Naive B cell (primary cell): ENCODE measurements at regions not wholly inside any gene's neighbourhood (a gene's known extent, or its start where the extent isn't known, plus 50 kb on each side); places are given as distances from the start of the nearest gene placed in this dataset.
"Not testable (repeated sequence)": the region's sequence is repeated elsewhere in the genome, so short reads cannot be mapped to it uniquely, and the experiment has no call there.

Source experiments
- ATAC-seq, 2 donors: fragments of 150-1000 bp; cut with Tn5 transposase; 2 replicates each; pipeline ENCODE4 v1.10.0; 2021; ENCODE audit warnings: low read depth in 2 of 2, mild to moderate bottlenecking in 2 of 2, moderate library complexity in 2 of 2
- DNase-seq: peaks from one replicate; pipeline ENCODE4 v3.0.0; 2022
- H3K27ac Mint-ChIP-seq, 6 donors: one replicate each; pipeline ENCODE4 v1.8.0; 2020 to 2022; ENCODE audit warnings: mild to moderate bottlenecking in 6 of 6, mixed read lengths in 6 of 6, moderate library complexity in 5 of 6, inconsistent platforms in 2 of 6
- H3K27me3 Mint-ChIP-seq, 3 donors: one replicate each; pipeline ENCODE4 v1.8.0; 2021 to 2022; ENCODE audit warnings: mixed read lengths in 3 of 3, mild to moderate bottlenecking in 1 of 3
- H3K36me3 Mint-ChIP-seq, 2 donors: one replicate each; pipeline ENCODE4 v1.8.0; 2020 to 2022; ENCODE audit warnings: mixed read lengths in 2 of 2, inconsistent platforms in 1 of 2, mild to moderate bottlenecking in 1 of 2
- H3K4me1 Mint-ChIP-seq, 3 donors: one replicate each; pipeline ENCODE4 v1.8.0; 2020 to 2022; ENCODE audit warnings: mixed read lengths in 3 of 3, inconsistent platforms in 1 of 3, mild to moderate bottlenecking in 1 of 3, moderate library complexity in 1 of 3
- H3K4me3 Mint-ChIP-seq, 8 donors: one replicate each; pipeline ENCODE4 v1.8.0; 2020 to 2022; ENCODE audit warnings: mild to moderate bottlenecking in 8 of 8, mixed read lengths in 8 of 8, moderate library complexity in 8 of 8, inconsistent platforms in 2 of 8
- H3K9me3 Mint-ChIP-seq, 7 donors: one replicate each; pipeline ENCODE4 v1.8.0; 2020 to 2022; ENCODE audit warnings: mixed read lengths in 7 of 7, mild to moderate bottlenecking in 5 of 7, inconsistent platforms in 2 of 7, moderate library complexity in 1 of 7

GRCh38 chr6:153331221-153331620 lies 200.1 kb upstream of the RGS17 start:
- H3K4me1 Mint-ChIP-seq, ATAC-seq, H3K4me3 Mint-ChIP-seq: not testable (repeated sequence)

GRCh38 chr6:153328194-153328593 lies 197.1 kb upstream of the RGS17 start:
- DNase-seq (no peak), ATAC-seq (no peak)
- H3K4me3 Mint-ChIP-seq = no peak overlapping the region
- no peaks in the 10 kb centered on the region for H3K36me3 Mint-ChIP-seq
- H3K27ac Mint-ChIP-seq = no peak overlapping the region
- no peaks in the 10 kb centered on the region for H3K4me1 Mint-ChIP-seq
- H3K27me3 Mint-ChIP-seq = no peaks in the 10 kb centered on the region
- peaks cover 0 to 18% (median 6%) of the 10 kb centered on the region in 7 donors for H3K9me3 Mint-ChIP-seq

More at GRCh38 chr6:153331221-153331620, 200.1 kb upstream of the RGS17 start:
- peaks cover 0 to 20% (median 6%) of the 10 kb centered on the region in 7 donors for H3K9me3 Mint-ChIP-seq
- DNase-seq, H3K36me3 Mint-ChIP-seq, H3K27me3 Mint-ChIP-seq, H3K27ac Mint-ChIP-seq: not testable (repeated sequence)

DNA sequence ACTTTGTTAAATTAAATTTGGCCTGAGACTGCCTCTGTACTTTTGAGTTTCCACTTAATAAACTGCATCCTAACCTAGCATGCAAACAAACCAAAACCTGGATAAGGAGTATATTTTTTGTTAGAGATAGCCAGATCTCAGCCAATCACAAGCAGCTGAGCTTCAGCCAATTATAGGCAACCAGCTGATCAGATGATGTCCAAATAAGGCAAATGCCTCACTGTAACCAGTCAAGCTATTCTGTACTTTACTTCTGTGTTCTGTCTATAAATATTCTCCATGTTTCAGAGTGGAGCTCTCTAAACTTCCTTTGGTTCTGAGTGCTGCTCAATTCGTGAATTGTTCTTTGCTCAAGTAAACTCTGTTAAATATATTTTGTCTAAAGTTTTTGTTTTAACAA lies 194.6 kb upstream of the RGS17 start:
- H3K27me3 Mint-ChIP-seq = no peaks in the 10 kb centered on the region
- DNase-seq (no peak), ATAC-seq (no peak)
- no peaks in the 10 kb centered on the region for H3K36me3 Mint-ChIP-seq
- no peak overlapping the region for H3K4me3 Mint-ChIP-seq
- H3K9me3 Mint-ChIP-seq = peaks cover 0 to 5% (median 4%) of the 10 kb centered on the region in 7 donors
- H3K27ac Mint-ChIP-seq = no peak overlapping the region
- H3K4me1 Mint-ChIP-seq = no peaks in the 10 kb centered on the region

DNA sequence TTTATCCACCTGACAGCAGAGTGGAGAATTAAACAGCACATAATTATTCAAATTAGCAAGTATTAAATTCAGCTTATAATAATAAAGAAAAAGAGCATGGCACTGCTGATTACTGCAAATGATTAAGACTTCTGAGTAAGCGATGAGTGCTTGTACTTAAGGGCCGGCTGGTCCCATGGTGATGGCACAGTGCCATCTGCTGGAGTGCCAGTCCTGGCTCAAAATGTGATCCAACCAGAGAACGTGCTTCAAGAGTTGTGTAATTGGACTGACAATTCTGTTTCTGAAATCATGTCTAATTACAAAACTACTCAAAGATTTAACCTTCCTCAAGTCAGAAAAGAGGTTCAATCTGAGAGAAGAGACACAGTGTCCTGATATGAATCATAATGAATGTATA lies 181.6 kb upstream of the RGS17 start:
- no peak for ATAC-seq

GRCh38 chr6:153309651-153310050 lies 178.6 kb upstream of the RGS17 start:
- peaks cover 0 to 5% (median 0%) of the 10 kb centered on the region in 3 donors for H3K27me3 Mint-ChIP-seq
- no peak overlapping the region for H3K27ac Mint-ChIP-seq
- no peaks in the 10 kb centered on the region for H3K36me3 Mint-ChIP-seq
- DNase-seq (no peak), ATAC-seq (no peak)
- no peak overlapping the region for H3K4me3 Mint-ChIP-seq
- peaks cover 0 to 5% (median 0%) of the 10 kb centered on the region in 7 donors for H3K9me3 Mint-ChIP-seq
- no peaks in the 10 kb centered on the region for H3K4me1 Mint-ChIP-seq

More for the DNA sequence above, 181.6 kb upstream of the RGS17 start:
- Mint-ChIP-seq H3K27ac (no peak overlapping the region), H3K27me3 (peaks cover 0 to 5% (median 0%) of the 10 kb centered on the region in 3 donors), H3K4me1 (no peaks in the 10 kb centered on the region), H3K4me3 (no peak overlapping the region), H3K36me3 (no peaks in the 10 kb centered on the region), H3K9me3 (peaks cover 0 to 7% (median 0%) of the 10 kb centered on the region in 7 donors)
- no peak for DNase-seq

GRCh38 chr6:153302133-153302532 lies 171.1 kb upstream of the RGS17 start:
- Mint-ChIP-seq H3K36me3 (no peaks in the 10 kb centered on the region), H3K27me3 (no peaks in the 10 kb centered on the region), H3K4me1 (no peaks in the 10 kb centered on the region), H3K27ac (no peak overlapping the region), H3K9me3 (peaks cover 0 to 5% (median 2%) of the 10 kb centered on the region in 7 donors), H3K4me3 (no peak overlapping the region)
- DNase-seq = no peak
- no peak for ATAC-seq

DNA sequence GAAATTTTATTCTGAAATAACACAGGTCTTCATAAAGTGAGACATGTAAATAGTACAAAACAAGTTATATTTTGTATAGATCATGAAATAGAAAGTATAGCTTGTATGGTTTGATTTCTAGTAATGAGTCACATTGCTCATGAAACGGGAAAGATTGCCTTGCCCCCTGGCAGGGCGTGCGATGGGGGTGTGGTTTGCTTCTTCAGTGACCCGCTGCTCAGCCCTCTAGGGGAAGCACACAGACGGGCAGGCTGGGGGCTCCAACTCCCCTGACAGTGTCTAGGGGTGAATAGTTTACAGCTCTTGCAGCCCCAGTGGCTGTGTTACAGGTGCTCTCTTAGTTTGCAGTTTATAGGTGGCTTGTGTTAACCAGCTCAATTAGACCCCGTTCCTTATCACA lies 170.5 kb upstream of the RGS17 start:
- no peaks in the 10 kb centered on the region for H3K36me3 Mint-ChIP-seq
- ATAC-seq (no peak), DNase-seq (no peak)
- no peaks in the 10 kb centered on the region for H3K27me3 Mint-ChIP-seq
- peaks cover 0 to 5% (median 2%) of the 10 kb centered on the region in 7 donors for H3K9me3 Mint-ChIP-seq
- H3K4me3 Mint-ChIP-seq = no peak overlapping the region
- H3K4me1 Mint-ChIP-seq = no peaks in the 10 kb centered on the region
- H3K27ac Mint-ChIP-seq = no peak overlapping the region

GRCh38 chr6:153282456-153282855 lies 151.4 kb upstream of the RGS17 start:
- not testable (repeated sequence) for H3K27me3 Mint-ChIP-seq, ATAC-seq, H3K4me3 Mint-ChIP-seq, DNase-seq, H3K36me3 Mint-ChIP-seq, H3K4me1 Mint-ChIP-seq
- H3K9me3 Mint-ChIP-seq = peaks cover 0 to 12% (median 4%) of the 10 kb centered on the region in 7 donors
- H3K27ac Mint-ChIP-seq = peak overlapping the region in 1 of 6 donors; percentile 68

GRCh38 chr6:153275997-153276396 lies 144.9 kb upstream of the RGS17 start:
- Mint-ChIP-seq H3K27me3 (no peaks in the 10 kb centered on the region), H3K9me3 (peaks cover 0 to 5% (median 1%) of the 10 kb centered on the region in 7 donors), H3K4me3 (no peak overlapping the region), H3K36me3 (no peaks in the 10 kb centered on the region), H3K27ac (no peak overlapping the region), H3K4me1 (no peaks in the 10 kb centered on the region)
- ATAC-seq (no peak), DNase-seq (no peak)

GRCh38 chr6:153272201-153272980 lies 141.3 kb upstream of the RGS17 start:
- peaks cover 0 to 5% (median 3%) of the 10 kb centered on the region in 7 donors for H3K9me3 Mint-ChIP-seq
- no peaks in the 10 kb centered on the region for H3K27me3 Mint-ChIP-seq
- ATAC-seq = no peak
- H3K36me3 Mint-ChIP-seq = no peaks in the 10 kb centered on the region
- no peak overlapping the region for H3K27ac Mint-ChIP-seq
- no peaks in the 10 kb centered on the region for H3K4me1 Mint-ChIP-seq
- no peak overlapping the region for H3K4me3 Mint-ChIP-seq
- no peak for DNase-seq

GRCh38 chr6:153263489-153263888 lies 132.4 kb upstream of the RGS17 start:
- DNase-seq (no peak), ATAC-seq (no peak)
- H3K4me3 Mint-ChIP-seq = no peak overlapping the region
- no peaks in the 10 kb centered on the region for H3K27me3 Mint-ChIP-seq
- peaks cover 0 to 10% (median 4%) of the 10 kb centered on the region in 7 donors for H3K9me3 Mint-ChIP-seq
- no peak overlapping the region for H3K27ac Mint-ChIP-seq
- no peaks in the 10 kb centered on the region for H3K4me1 Mint-ChIP-seq
- H3K36me3 Mint-ChIP-seq = no peaks in the 10 kb centered on the region

DNA sequence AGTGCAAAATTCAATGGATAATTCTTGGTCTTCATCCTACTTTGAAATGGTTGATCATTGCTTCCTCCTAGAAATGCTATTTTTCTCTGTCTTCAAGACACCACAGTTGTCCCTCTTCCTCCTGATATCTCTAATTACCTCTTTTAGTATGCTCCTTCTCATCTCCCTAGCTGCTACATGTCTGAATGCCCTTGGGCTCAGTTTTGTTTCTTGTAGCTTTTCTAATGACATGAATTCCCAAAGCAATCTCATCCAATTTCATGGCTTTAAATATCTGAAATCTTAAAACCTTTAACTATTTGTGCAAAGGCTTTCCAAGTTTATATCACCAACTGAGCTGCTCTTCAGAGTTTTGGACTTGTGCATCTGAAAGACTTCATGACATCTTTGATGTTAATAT lies 120.2 kb upstream of the RGS17 start:
- no peaks in the 10 kb centered on the region for H3K27me3 Mint-ChIP-seq
- ATAC-seq (no peak), DNase-seq (no peak)
- no peaks in the 10 kb centered on the region for H3K36me3 Mint-ChIP-seq
- peaks cover 0 to 5% (median 0%) of the 10 kb centered on the region in 7 donors for H3K9me3 Mint-ChIP-seq
- H3K27ac Mint-ChIP-seq = no peak overlapping the region
- H3K4me3 Mint-ChIP-seq = no peak overlapping the region
- H3K4me1 Mint-ChIP-seq = no peaks in the 10 kb centered on the region

GRCh38 chr6:153237670-153238069 lies 106.6 kb upstream of the RGS17 start:
- H3K27me3 Mint-ChIP-seq = peaks cover 0 to 4% (median 0%) of the 10 kb centered on the region in 3 donors
- ATAC-seq = no peak
- H3K4me3 Mint-ChIP-seq = no peak overlapping the region

DNA sequence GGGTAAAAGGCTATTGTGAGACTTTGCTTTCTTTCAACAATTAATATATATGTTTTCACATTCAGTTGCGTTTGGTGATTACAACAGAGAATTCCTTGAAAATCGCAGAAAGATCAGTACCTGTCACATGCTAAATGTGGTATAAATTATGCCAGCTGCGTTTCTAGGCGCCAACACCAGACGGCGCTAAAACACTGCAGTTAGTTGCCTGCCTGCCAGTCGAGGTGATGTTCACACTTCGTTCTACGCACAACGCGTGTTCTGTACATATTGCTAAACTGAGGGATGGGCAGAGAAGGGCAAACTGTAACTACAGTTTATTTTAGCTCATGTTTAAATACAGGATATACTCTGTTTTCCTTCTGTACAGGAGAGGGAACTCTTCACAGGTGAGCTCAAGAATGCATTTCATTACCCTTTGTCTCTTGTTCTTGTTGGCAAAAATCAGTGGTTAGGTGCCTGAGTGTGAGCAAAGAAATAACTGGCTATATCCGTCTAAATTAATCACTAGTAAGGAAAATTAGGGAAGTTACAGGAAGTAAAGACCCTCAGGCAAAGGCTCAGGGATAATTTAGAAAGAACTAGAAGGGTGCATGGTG lies 100.1 kb upstream of the RGS17 start:
- H3K4me1 Mint-ChIP-seq = no peaks in the 10 kb centered on the region
- H3K27ac Mint-ChIP-seq = no peak overlapping the region
- no peak overlapping the region for H3K4me3 Mint-ChIP-seq
- peaks cover 0 to 6% (median 0%) of the 10 kb centered on the region in 7 donors for H3K9me3 Mint-ChIP-seq
- ATAC-seq = no peak
- no peaks in the 10 kb centered on the region for H3K36me3 Mint-ChIP-seq
- DNase-seq = no peak
- H3K27me3 Mint-ChIP-seq = peaks cover 0 to 3% (median 0%) of the 10 kb centered on the region in 3 donors

More at GRCh38 chr6:153237670-153238069, 106.6 kb upstream of the RGS17 start:
- H3K36me3 Mint-ChIP-seq = no peaks in the 10 kb centered on the region
- peaks cover 0 to 7% (median 2%) of the 10 kb centered on the region in 7 donors for H3K9me3 Mint-ChIP-seq
- no peaks in the 10 kb centered on the region for H3K4me1 Mint-ChIP-seq
- no peak overlapping the region for H3K27ac Mint-ChIP-seq
- no peak for DNase-seq
